Endothelial cell of hepatic sinusoid (primary cell): ENCODE measurements at regions not wholly inside any gene's neighbourhood (a gene's known extent, or its start where the extent isn't known, plus 50 kb on each side); places are given as distances from the start of the nearest gene placed in this dataset.
"Not testable (repeated sequence)": the region's sequence is repeated elsewhere in the genome, so short reads cannot be mapped to it uniquely, and the experiment has no call there.

Source experiments
- in situ Hi-C: cut with HindIII; loops from 2 replicates; pipeline ENCODE4 v1.10.0; 2017; ENCODE audit warnings: low sequenced_read_pairs

DNA sequence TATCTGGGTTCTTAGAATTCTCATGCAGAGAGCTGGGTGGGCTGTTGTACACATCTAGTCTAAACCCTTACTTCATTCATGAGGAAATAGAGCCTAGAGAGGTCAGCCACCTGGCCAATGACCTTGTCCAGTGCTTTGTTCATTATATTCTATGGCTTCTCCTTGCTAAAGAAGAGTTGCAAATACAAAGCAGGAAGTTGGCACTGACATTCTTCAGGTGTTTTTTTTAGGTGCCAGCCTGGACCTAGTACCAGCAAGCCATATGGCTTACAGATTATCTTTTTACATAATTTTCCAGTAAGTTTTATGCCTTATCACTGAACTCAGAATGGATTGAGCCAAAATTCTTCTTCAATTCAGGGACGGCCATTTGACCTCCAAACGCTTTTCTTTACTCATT, 54.7 kb upstream of the PGM2 start:
- in situ Hi-C loops = no loop called here

- in situ Hi-C loops = no loop called here
Measured at GRCh38 chr4:37770016-37770415, 56.5 kb upstream of the PGM2 start.

DNA sequence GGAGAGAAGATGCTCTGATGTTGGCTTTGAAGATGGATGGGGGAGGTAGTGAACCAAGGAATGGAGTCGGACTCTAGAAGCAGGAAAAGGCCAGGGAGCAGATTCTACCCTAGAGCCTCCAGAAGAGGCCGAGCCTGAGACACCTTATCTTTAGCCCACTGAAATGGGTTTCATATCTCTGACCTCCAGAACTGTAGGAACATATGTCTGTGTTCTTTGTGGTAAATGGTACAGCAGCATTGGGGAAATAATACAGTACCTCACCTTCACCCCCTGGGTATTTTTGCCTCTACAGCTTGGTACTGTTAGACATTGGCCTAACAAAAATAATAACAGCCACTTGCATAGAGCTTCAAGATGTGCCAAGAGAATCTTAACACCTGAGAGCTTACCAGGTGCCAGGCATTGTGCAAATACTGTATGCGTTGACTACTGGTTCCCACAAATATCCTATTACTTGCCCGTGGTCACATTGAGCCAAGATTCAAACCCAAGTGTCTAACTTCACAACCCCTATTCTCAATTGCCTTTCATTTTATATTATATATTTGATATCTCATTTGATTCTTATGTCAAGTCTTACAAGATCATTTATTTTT, 57.0 kb upstream of the PGM2 start:
- in situ Hi-C loops = loop anchor here (5.0 kb wide), 1 partner anchor 37 kb away; no protein-coding TSS in a partner anchor

GRCh38 chr4:37767546-37767945, 58.9 kb upstream of the PGM2 start:
- in situ Hi-C loops = loop anchor here (5.0 kb wide), 1 partner anchor 35 kb away; no protein-coding TSS in a partner anchor

DNA sequence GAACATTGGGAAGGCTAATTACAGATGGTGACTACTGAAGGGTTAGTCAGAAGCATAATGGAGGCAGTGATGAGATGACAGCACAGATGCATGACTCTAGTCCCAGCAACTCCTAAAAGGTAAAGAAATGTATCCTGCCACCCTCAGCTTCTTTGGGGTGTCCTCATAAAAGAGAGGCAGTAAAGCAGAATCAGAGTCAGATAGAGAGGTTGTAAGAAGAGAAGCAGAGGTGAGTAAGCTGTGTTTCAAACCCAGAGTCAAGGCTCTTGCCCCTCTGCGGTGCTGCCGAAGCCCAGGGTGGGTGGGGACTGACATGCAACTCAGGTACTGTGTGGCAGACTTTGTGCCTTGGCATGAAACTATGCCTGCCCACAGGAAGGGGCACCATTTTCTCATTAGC, 59.5 kb upstream of the PGM2 start:
- in situ Hi-C loops = loop anchor here (5.0 kb wide), 1 partner anchor 35 kb away; no protein-coding TSS in a partner anchor

- in situ Hi-C loops = loop anchor here (5.0 kb wide), 1 partner anchor 33 kb away; no protein-coding TSS in a partner anchor
Measured at GRCh38 chr4:37765741-37766140, 60.7 kb upstream of the PGM2 start.

DNA sequence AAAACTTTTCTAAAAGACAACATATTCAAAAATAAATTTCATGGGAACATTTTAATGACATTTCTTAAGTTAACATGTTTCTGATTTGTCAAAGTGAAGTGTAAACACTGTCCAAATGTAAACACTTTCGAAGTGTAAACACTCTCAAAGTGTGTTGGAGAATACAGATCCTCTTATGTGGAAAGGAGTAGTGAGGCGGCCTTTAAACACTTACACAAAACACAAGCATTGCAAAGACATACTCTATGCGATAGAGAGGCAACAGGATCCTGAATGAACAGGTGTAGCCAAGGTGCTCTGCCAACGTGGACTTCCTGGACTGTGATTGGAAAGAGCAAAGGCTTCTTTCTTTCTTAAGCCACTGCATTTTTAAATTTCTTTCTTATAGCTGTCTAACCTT, 62.7 kb upstream of the PGM2 start:
- in situ Hi-C loops = no loop called here

DNA sequence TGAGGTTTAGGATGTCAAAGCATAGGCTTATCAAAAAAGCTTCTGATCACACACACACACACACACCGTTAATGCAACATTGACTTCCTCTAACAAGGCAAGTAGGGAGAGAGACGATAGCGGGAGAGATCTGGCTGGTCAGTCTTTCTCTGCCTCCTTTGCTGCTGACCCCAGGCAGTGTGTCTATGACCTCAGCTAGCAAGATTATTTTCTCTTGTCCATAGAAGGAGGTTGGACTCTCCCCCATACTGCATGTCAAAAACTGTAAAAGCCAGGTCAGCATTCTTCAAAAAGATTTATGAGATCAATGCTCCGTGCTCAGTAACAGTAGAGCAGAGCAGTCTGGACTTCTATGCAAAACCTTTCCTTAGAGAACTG, 63.5 kb upstream of the PGM2 start:
- in situ Hi-C loops = no loop called here

DNA sequence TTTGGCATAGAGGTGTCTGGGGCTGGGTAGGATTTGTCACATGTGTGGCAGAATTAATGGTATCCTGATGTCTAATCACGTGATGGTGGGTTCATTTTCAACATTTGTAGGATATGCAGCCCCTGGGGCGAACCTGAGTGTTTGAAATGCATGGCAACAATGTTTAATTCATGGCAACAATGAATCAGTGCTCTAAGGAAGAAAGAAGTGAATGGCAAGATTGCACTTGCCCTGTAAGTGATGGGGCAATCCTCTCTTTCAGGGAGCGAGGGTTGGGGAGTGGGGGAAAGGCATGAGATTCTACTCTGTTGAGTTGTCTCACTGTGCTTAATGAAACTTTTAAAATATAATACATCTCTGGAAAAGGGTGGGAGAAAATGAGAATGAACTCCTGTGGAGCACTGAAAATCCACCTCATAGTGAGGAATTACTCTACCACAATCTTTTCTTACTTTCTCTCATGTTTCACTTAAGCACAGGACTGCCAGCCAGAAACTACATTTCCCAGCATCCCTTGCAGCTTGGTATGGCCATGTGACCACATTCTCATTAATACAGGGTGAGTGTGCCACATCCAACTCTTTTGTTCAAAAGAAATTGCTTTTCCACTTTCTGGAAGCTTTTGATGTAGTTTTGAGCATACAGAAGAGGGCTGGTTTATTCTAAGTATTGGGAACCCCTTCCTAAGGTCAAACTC, 64.0 kb upstream of the PGM2 start:
- in situ Hi-C loops = no loop called here

GRCh38 chr4:37760840-37761239, 65.6 kb upstream of the PGM2 start:
- in situ Hi-C loops = no loop called here

DNA sequence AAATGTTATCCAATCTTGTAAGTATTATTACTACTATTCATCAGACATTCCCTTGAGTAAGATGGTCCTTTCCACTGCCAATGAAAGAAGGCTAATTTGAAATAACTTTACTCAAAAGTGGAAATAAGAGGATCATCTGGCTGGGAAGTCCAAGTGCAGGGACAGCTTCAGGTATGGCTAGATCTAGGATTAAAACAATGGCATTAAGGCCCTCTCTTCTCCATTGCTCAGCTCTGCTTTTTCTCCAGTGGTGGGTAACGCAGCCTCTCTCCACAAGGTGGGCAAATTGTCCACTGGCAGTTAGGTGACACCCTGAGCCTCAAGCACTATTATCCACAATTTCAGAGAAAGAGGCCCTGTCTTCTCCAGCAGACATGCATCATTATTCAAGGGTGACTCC, 66.7 kb upstream of the PGM2 start:
- in situ Hi-C loops = no loop called here

DNA sequence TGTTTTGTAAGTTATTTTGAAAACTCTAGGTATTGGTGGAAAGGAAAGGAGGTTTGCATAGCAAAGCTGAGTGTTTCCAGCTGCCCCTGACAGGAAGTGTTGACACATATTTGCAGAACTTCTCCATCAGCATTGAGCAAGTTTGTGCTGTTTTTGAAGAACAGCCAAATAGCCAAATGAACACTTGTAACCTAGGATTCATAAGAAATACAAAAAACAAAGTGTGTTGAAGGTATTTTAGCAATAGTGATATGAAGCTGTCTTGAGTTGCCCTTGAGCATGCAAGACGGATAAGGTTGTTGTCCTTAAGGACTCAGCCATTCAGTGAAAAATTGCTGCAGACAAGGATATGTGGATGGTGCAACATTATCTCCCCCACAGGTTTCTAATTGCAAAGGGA, 68.3 kb upstream of the PGM2 start:
- in situ Hi-C loops = no loop called here

GRCh38 chr4:37757761-37758160, 68.7 kb upstream of the PGM2 start:
- in situ Hi-C loops = no loop called here

DNA sequence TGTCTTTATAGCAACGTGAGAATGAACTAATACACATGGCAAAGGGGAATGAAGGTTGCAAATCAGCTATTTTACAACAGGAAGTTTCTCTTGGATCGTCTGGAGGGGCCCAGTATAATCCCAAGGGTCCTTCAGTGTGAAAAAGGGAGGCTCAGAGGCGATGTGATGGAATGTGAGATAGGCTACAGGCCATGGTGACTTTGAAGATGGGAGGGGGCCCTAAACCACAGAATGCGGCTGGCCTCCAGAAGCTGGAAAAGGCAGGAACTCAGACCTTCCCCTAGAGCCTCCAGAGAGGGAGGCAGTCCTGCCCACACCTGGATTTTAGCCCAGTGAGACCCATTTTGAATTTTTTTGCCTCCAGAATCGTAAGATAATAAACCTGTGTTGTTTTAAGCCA, 69.4 kb upstream of the PGM2 start:
- in situ Hi-C loops = no loop called here

- in situ Hi-C loops = loop anchor here (5.0 kb wide), 1 partner anchor 62 kb away; no protein-coding TSS in a partner anchor
Measured at GRCh38 chr4:37754410-37755185, 68.4 kb upstream of the RELL1 start.

- in situ Hi-C loops = no loop called here
Measured at GRCh38 chr4:37749398-37749988, 63.3 kb upstream of the RELL1 start.

DNA sequence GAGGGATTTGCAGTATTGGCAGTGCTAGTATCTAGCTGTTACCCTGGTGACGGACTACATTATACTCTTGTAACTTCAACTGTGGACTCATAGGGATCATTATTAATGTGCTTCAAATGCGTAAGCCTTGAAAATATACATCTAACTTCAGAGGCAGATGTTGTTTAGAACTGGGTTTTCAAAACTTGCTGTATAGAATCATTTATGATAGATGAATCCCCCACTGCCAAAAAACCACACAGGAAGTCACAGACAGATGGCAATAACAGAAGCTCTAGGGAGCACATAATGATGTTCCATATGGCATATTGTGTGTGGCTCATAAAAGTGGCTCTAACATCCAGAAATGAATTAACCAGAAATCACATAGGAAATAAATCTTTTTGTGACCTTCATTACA, 62.3 kb upstream of the RELL1 start:
- in situ Hi-C loops = no loop called here

- in situ Hi-C loops = no loop called here
Measured at GRCh38 chr4:37747772-37748330, 61.7 kb upstream of the RELL1 start.

- in situ Hi-C loops = not testable (repeated sequence)
Measured at GRCh38 chr4:37746852-37747251, 60.7 kb upstream of the RELL1 start.

DNA sequence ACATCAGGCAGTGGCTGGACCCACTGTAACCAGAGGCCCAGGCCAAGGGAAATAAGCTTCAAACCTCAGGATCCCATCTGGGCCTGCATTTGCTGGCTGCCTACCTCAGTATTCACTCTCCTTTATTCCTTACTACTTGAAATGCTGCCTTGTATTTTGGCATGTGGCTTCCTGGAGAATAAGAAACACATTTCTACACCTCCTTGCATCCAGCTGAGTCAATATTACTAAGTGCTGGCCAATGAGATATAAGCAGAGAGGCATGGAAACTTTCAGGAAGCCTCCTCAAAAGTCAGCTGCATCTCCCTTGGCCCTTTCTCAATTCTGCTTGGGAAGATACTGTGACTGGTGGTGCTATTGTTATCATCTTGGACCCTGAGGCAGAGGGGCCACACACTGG, 59.8 kb upstream of the RELL1 start:
- in situ Hi-C loops = no loop called here

DNA sequence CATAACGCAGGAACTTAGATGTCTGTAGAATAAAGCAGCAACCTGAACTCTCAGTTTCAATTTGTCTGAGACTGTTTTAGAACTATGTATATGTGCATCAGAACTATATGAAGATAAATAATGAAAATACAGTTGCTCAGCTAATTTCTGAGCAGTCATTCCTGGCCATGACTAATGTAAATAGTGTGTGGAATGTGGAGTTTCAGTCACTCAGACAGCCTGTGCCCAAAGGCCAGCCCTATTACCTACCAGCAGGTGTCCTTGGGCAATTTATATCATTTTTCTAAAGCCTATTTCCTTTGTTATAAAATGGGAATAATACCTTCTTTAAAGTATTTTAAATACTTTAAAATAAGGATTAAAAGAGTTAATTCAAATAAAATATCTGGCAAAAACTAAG, 56.0 kb upstream of the RELL1 start:
- in situ Hi-C loops = no loop called here
